ENCODE measurements at regions not wholly inside any gene's neighbourhood (a gene's known extent, or its start where the extent isn't known, plus 50 kb on each side); places are given as distances from the start of the nearest gene placed in this dataset.

GRCh38 chrX:69257499-69258127 is 92.4 kb upstream of the PJA1 start:
- Histone ChIP-seq H3K36me3 (ENCODE audit: insufficient read depth, low read length) (no peaks in the 10 kb centered on the region), H3K4me1 (ENCODE audit: insufficient read depth, low read length) (no peaks in the 10 kb centered on the region), H3K27ac (ENCODE audit: low read depth in 1 of 2, low read length in 2 of 2) (no peak overlapping the region), H3K9me3 (ENCODE audit: control insufficient read depth in 1 of 2, insufficient read depth in 1 of 2, low read length in 2 of 2) (no peaks in the 10 kb centered on the region), H3K4me3 (ENCODE audit: low read length) (no peak overlapping the region), H3K27me3 (ENCODE audit: control insufficient read depth in 1 of 2, insufficient read depth in 2 of 2, low read length in 2 of 2) (peaks cover 0 to 6% of the 10 kb centered on the region in 2 experiments)
- ChIA-PET CTCF (no interaction called here), POLR2A (no interaction called here)
- DNase-seq: no peak
- Mint-ChIP-seq H3K27me3 (no peaks in the 10 kb centered on the region), H3K4me1 (ENCODE audit: low read depth) (no peaks in the 10 kb centered on the region), H3K9me3 (no peaks in the 10 kb centered on the region), H3K4me3 (no peak overlapping the region), H3K27ac (no peak overlapping the region), H3K36me3 (ENCODE audit: low read depth) (no peaks in the 10 kb centered on the region)
- intact Hi-C loops (cut with DNase I, micrococcal nuclease): no loop called here
- TF ChIP-seq CTCF (IDR thresholded peaks at IDR 0.05): no peak
- no peak for ATAC-seq (ENCODE audit: poor library complexity)

GRCh38 chrX:69256291-69256565 is 91.0 kb upstream of the PJA1 start:
- no peaks in the 10 kb centered on the region for H3K4me1 Mint-ChIP-seq (ENCODE audit: low read depth)
- H3K36me3 ChIP-seq (ENCODE audit: insufficient read depth, low read length): no peaks in the 10 kb centered on the region
- intact Hi-C loops (cut with DNase I, micrococcal nuclease): no loop called here
- no peak overlapping the region for H3K4me3 Mint-ChIP-seq
- no peaks in the 10 kb centered on the region for H3K36me3 Mint-ChIP-seq (ENCODE audit: low read depth)
- CTCF ChIA-PET: no interaction called here
- POLR2A ChIA-PET: no interaction called here
- no peak for TF ChIP-seq CTCF (IDR thresholded peaks at IDR 0.05)
- no peak overlapping the region for H3K27ac Mint-ChIP-seq
- no peaks in the 10 kb centered on the region for H3K4me1 ChIP-seq (ENCODE audit: insufficient read depth, low read length)
- no peak overlapping the region for H3K27ac ChIP-seq (ENCODE audit: low read depth in 1 of 2, low read length in 2 of 2)
- no peak for ATAC-seq (ENCODE audit: poor library complexity)
- H3K9me3 Mint-ChIP-seq: no peaks in the 10 kb centered on the region
- no peaks in the 10 kb centered on the region for H3K9me3 ChIP-seq (ENCODE audit: control insufficient read depth in 1 of 2, insufficient read depth in 1 of 2, low read length in 2 of 2)
- no peaks in the 10 kb centered on the region for H3K27me3 ChIP-seq (ENCODE audit: control insufficient read depth in 1 of 2, insufficient read depth in 2 of 2, low read length in 2 of 2)
- no peak overlapping the region for H3K4me3 ChIP-seq (ENCODE audit: low read length)
- DNase-seq: no peak
- H3K27me3 Mint-ChIP-seq: no peaks in the 10 kb centered on the region

GRCh38 chrX:69255441-69256290 is 90.4 kb upstream of the PJA1 start:
- Histone ChIP-seq H3K27ac (ENCODE audit: low read depth in 1 of 2, low read length in 2 of 2) (no peak overlapping the region), H3K9me3 (ENCODE audit: control insufficient read depth in 1 of 2, insufficient read depth in 1 of 2, low read length in 2 of 2) (no peaks in the 10 kb centered on the region), H3K27me3 (ENCODE audit: control insufficient read depth in 1 of 2, insufficient read depth in 2 of 2, low read length in 2 of 2) (no peaks in the 10 kb centered on the region), H3K4me1 (ENCODE audit: insufficient read depth, low read length) (no peaks in the 10 kb centered on the region), H3K4me3 (ENCODE audit: low read length) (no peak overlapping the region), H3K36me3 (ENCODE audit: insufficient read depth, low read length) (no peaks in the 10 kb centered on the region)
- H3K27ac Mint-ChIP-seq: no peak overlapping the region
- no peak for TF ChIP-seq CTCF (IDR thresholded peaks at IDR 0.05)
- no peaks in the 10 kb centered on the region for H3K9me3 Mint-ChIP-seq
- intact Hi-C loops (cut with DNase I, micrococcal nuclease): no loop called here
- ATAC-seq (ENCODE audit: poor library complexity): no peak
- H3K4me3 Mint-ChIP-seq: no peak overlapping the region
- H3K27me3 Mint-ChIP-seq: no peaks in the 10 kb centered on the region
- ChIA-PET POLR2A (no interaction called here), CTCF (no interaction called here)
- H3K4me1 Mint-ChIP-seq (ENCODE audit: low read depth): no peaks in the 10 kb centered on the region
- no peaks in the 10 kb centered on the region for H3K36me3 Mint-ChIP-seq (ENCODE audit: low read depth)
- no peak for DNase-seq
